Transverse colon (tissue), 4 donors: ENCODE measurements at regions not wholly inside any gene's neighbourhood (a gene's known extent, or its start where the extent isn't known, plus 50 kb on each side); places are given as distances from the start of the nearest gene placed in this dataset.

Source experiments
- DNase-seq: peaks from one replicate; pipeline ENCODE4 v3.0.0-alpha.2; 2019
- H3K27ac ChIP-seq, 4 donors: fragments of 200-600 bp; sonication (generic); 2 replicates each; pipeline ENCODE4 v1.5.1; 2016 to 2018; ENCODE audit warnings: inconsistent platforms in 4 of 4
- H3K27me3 ChIP-seq: fragments of 200-600 bp; sonication (generic); 2 replicates; pipeline ENCODE4 v1.5.1; 2017; ENCODE audit warnings: inconsistent platforms
- H3K36me3 ChIP-seq, 4 donors: fragments of 200-600 bp; sonication (generic); 2 replicates each; pipeline ENCODE4 v1.5.1; 2017 to 2019; ENCODE audit warnings: inconsistent platforms in 4 of 4
- H3K4me1 ChIP-seq, 4 donors: fragments of 200-600 bp; sonication (generic); 2 replicates each; pipeline ENCODE4 v1.5.1; 2017 to 2020; ENCODE audit warnings: inconsistent platforms in 4 of 4
- H3K4me3 ChIP-seq, 4 donors: fragments of 200-600 bp; sonication (generic); 1 replicate in 1 of 4; 2 replicates in 3 of 4; pipeline versions ENCODE4 v1.5.1 to v1.6.1; 2017 to 2019; ENCODE audit warnings: inconsistent platforms in 4 of 4
- H3K9me3 ChIP-seq, 2 donors: fragments of 200-600 bp; sonication (generic); 2 replicates each; pipeline ENCODE4 v1.5.1; 2017 to 2019; ENCODE audit warnings: inconsistent platforms in 2 of 2
- EP300 ChIP-seq: sonication (generic); formaldehyde crosslinking; IDR thresholded peaks from one replicate; pipeline ENCODE4 v1.6.1; 2017; ENCODE audit warnings: antibody characterized with exemption, low read depth
- POLR2A ChIP-seq: fragments of 450-650 bp; IDR thresholded peaks from one replicate; pipeline ENCODE4 v1.6.1; 2016; ENCODE audit warnings: antibody characterized with exemption, mild to moderate bottlenecking, moderate library complexity
- POLR2AphosphoS5 ChIP-seq, 3 donors: sonication (generic); formaldehyde crosslinking; IDR thresholded peaks; one replicate each; pipeline ENCODE4 v1.6.1; 2016; ENCODE audit warnings: antibody characterized with exemption in 3 of 3
- WGBS, 2 donors: methylation state at CpG; one replicate each; pipeline ENCODE4 v1.1.5; 2018; ENCODE audit warnings: low coverage in 1 of 2; 5-methylcytosine and 5-hydroxymethylcytosine counted together
- in situ Hi-C, 4 donors: fragments of 200-750 bp; cut with MboI; loops; one replicate each; pipeline versions ENCODE4 v1.15.0 to v1.15.1; 2017; ENCODE audit warnings: low sequenced_read_pairs in 3 of 4, low pct_ligation_motif_present in 1 of 4, low pct_unique_long_range_greater_than_20kb in 1 of 4
- intact Hi-C: fragments of 100-400 bp; cut with DNase I; formaldehyde crosslinking; loops from one replicate; pipeline ENCODE4 v1.15.1; 2023; ENCODE audit warnings: low total_unique reads
- TF ChIP-seq, protein P1 (sequence below), 5 experiments: fragments of 200-600 bp in 3 of 5; fragments of 450-650 bp in 2 of 5; sonication (generic) in 3 of 5; IDR thresholded peaks; 1 replicate in 2 of 5; 2 replicates in 3 of 5; pipeline ENCODE4 v1.5.1; 2016 to 2017; ENCODE audit warnings: antibody characterized with exemption in 5 of 5, inconsistent platforms in 3 of 5, mild to moderate bottlenecking in 2 of 5, moderate library complexity in 1 of 5

- H3K36me3 ChIP-seq, result no peaks in the 10 kb centered on the region
- intact Hi-C loops, result no loop called here
- no peak overlapping the region for H3K27ac ChIP-seq
- TF ChIP-seq POLR2AphosphoS5 (IDR thresholded peaks at IDR 0.05) (no peak), POLR2A (no peak), EP300 (no peak)
- TF ChIP-seq, protein P1, sequence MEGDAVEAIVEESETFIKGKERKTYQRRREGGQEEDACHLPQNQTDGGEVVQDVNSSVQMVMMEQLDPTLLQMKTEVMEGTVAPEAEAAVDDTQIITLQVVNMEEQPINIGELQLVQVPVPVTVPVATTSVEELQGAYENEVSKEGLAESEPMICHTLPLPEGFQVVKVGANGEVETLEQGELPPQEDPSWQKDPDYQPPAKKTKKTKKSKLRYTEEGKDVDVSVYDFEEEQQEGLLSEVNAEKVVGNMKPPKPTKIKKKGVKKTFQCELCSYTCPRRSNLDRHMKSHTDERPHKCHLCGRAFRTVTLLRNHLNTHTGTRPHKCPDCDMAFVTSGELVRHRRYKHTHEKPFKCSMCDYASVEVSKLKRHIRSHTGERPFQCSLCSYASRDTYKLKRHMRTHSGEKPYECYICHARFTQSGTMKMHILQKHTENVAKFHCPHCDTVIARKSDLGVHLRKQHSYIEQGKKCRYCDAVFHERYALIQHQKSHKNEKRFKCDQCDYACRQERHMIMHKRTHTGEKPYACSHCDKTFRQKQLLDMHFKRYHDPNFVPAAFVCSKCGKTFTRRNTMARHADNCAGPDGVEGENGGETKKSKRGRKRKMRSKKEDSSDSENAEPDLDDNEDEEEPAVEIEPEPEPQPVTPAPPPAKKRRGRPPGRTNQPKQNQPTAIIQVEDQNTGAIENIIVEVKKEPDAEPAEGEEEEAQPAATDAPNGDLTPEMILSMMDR (IDR thresholded peaks at IDR 0.05), result no peak
- H3K27me3 ChIP-seq, result no peaks in the 10 kb centered on the region
- no peak overlapping the region for H3K4me3 ChIP-seq
- DNase-seq, result no peak
- H3K9me3 ChIP-seq, result peaks cover 0 to 4% of the 10 kb centered on the region in 2 donors
- WGBS, 2 donors, result 87 to 95% methylated on average over 10 to 13 of the region's 13 CpGs
- in situ Hi-C loops, result no loop called here
- no peaks in the 10 kb centered on the region for H3K4me1 ChIP-seq
Measured at GRCh38 chr4:92183825-92184224, 119.9 kb upstream of the GRID2 start.

DNA sequence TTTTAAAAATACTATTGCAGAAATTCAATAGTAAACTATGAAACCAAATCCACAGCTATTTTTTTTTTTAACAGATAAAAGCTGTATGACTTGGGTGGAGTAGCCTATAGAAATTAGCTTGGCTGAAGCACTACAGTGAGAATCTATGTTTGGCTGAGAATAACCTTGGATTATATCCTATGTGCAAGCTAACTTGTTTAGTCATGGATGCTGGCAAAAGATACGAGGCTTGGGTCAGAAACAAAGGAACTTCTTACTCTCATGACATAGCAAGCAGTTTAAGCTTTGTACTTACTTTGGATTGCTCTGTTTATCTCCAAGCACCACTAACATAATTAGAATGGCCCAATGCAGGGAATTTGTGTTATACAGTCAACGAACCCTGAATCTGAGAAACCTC lies 119.2 kb upstream of the GRID2 start:
- peaks cover 0 to 4% of the 10 kb centered on the region in 2 donors for H3K9me3 ChIP-seq
- no peaks in the 10 kb centered on the region for H3K36me3 ChIP-seq
- no peak overlapping the region for H3K4me3 ChIP-seq
- intact Hi-C loops (no loop called here), in situ Hi-C loops (no loop called here)
- TF ChIP-seq, protein P1 (IDR thresholded peaks at IDR 0.05), result no peak
- TF ChIP-seq EP300 (no peak), POLR2A (no peak), POLR2AphosphoS5 (IDR thresholded peaks at IDR 0.05) (no peak)
- no peak overlapping the region for H3K27ac ChIP-seq
- H3K27me3 ChIP-seq, result no peaks in the 10 kb centered on the region
- H3K4me1 ChIP-seq, result no peaks in the 10 kb centered on the region
- 61 to 67% methylated on average over 1 to 2 of the region's 2 CpGs for WGBS, 2 donors
- no peak for DNase-seq

- WGBS, 2 donors, result 80 to 96% methylated on average over 1 to 2 of the region's 2 CpGs
- intact Hi-C loops (no loop called here), in situ Hi-C loops (no loop called here)
- H3K4me3 ChIP-seq, result no peak overlapping the region
- DNase-seq, result no peak
- no peaks in the 10 kb centered on the region for H3K9me3 ChIP-seq
- no peak overlapping the region for H3K27ac ChIP-seq
- no peaks in the 10 kb centered on the region for H3K27me3 ChIP-seq
- TF ChIP-seq POLR2AphosphoS5 (IDR thresholded peaks at IDR 0.05) (no peak), POLR2A (no peak), EP300 (no peak)
- TF ChIP-seq, protein P1 (IDR thresholded peaks at IDR 0.05), result no peak
- H3K36me3 ChIP-seq, result no peaks in the 10 kb centered on the region
- H3K4me1 ChIP-seq, result no peaks in the 10 kb centered on the region
Measured at GRCh38 chr4:92186239-92186638, 117.5 kb upstream of the GRID2 start.

GRCh38 chr4:92189146-92189545 lies 114.6 kb upstream of the GRID2 start:
- no peak for DNase-seq
- intact Hi-C loops, result no loop called here
- no peaks in the 10 kb centered on the region for H3K4me1 ChIP-seq
- H3K9me3 ChIP-seq, result no peaks in the 10 kb centered on the region
- H3K27ac ChIP-seq, result no peak overlapping the region
- no peaks in the 10 kb centered on the region for H3K27me3 ChIP-seq
- no peak for TF ChIP-seq POLR2A
- no peak for TF ChIP-seq EP300
- TF ChIP-seq, protein P1 (IDR thresholded peaks at IDR 0.05), result no peak
- TF ChIP-seq POLR2AphosphoS5 (IDR thresholded peaks at IDR 0.05), result no peak
- in situ Hi-C loops, result no loop called here
- H3K36me3 ChIP-seq, result no peaks in the 10 kb centered on the region
- H3K4me3 ChIP-seq, result no peak overlapping the region
